ENCODE measurements at regions not wholly inside any gene's neighbourhood (a gene's known extent, or its start where the extent isn't known, plus 50 kb on each side); places are given as distances from the start of the nearest gene placed in this dataset.
A peak's percentile ranks its signal among the peaks of the same experiment; 100 is the strongest.

DNA sequence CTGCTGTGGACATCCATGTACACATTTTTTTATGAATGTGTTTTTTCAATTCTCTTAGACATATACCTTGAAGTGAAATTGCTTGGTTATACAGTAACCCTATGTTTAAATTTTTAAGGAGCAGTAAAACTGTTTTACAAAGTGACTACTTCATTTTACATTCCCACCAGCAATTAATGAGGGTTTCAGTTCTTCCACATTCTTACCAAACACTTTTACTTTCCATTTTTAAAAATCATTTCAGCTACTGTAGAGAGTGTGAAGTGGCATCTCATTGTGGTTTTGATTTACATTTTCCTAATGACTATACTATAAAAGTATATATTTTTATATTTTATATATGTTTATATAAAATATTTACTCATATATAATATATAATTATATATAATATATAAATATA is 1221.5 kb downstream of the PLA2G4A start:
- no peaks in the 10 kb centered on the region for H3K27me3 ChIP-seq (ENCODE audit: insufficient read depth, low read length, poor library complexity, severe bottlenecking)
- ChIA-PET CTCF (no interaction called here), POLR2A (no interaction called here)
- no peak for DNase-seq
- H3K4me3 Mint-ChIP-seq: no peak overlapping the region
- H3K27ac ChIP-seq (ENCODE audit: low read depth, low read length): no peak overlapping the region
- peaks cover 6 to 41% (median 8%) of the 10 kb centered on the region in 5 donors for H3K9me3 Mint-ChIP-seq
- no peak overlapping the region for H3K27ac Mint-ChIP-seq
- no peaks in the 10 kb centered on the region for H3K9me3 ChIP-seq (ENCODE audit: low read length)
- no peaks in the 10 kb centered on the region for H3K36me3 Mint-ChIP-seq
- H3K4me1 Mint-ChIP-seq: no peaks in the 10 kb centered on the region
- H3K4me3 ChIP-seq (ENCODE audit: low read length): no peak overlapping the region
- no peaks in the 10 kb centered on the region for H3K36me3 ChIP-seq (ENCODE audit: insufficient read depth, low read length)
- H3K27me3 Mint-ChIP-seq: peaks cover 0 to 2% of the 10 kb centered on the region in 2 donors
- H3K4me1 ChIP-seq (ENCODE audit: insufficient read depth, low read length): no peaks in the 10 kb centered on the region

DNA sequence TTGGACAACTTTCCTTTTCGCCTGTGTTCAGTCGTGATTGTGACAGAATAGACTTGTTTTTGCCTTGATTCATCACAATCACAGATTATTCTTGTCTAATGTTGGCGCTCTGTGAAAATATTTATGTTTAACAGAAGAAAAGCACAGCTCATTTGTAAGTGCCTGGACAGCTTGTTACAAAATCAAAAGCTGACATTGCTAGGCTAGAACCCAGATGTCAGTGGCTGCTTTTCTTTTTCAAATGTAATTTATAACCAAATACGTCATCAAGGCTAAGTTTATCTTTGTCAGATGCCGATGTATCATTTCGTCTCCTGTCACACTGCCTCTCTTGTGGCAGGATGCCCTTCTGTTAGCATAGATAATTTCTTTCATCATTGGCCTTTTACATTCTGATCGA is 1227.3 kb downstream of the PLA2G4A start:
- Histone ChIP-seq H3K36me3 (ENCODE audit: insufficient read depth, low read length) (no peaks in the 10 kb centered on the region), H3K27ac (ENCODE audit: low read depth, low read length) (no peak overlapping the region), H3K4me3 (ENCODE audit: low read length) (no peak overlapping the region), H3K27me3 (ENCODE audit: insufficient read depth, low read length, poor library complexity, severe bottlenecking) (no peaks in the 10 kb centered on the region), H3K9me3 (ENCODE audit: low read length) (no peaks in the 10 kb centered on the region), H3K4me1 (ENCODE audit: insufficient read depth, low read length) (no peaks in the 10 kb centered on the region)
- Mint-ChIP-seq H3K27me3 (no peaks in the 10 kb centered on the region), H3K9me3 (peaks cover 1 to 49% (median 9%) of the 10 kb centered on the region in 5 donors), H3K4me3 (no peak overlapping the region), H3K36me3 (no peaks in the 10 kb centered on the region), H3K4me1 (no peaks in the 10 kb centered on the region), H3K27ac (no peak overlapping the region)
- DNase-seq: no peak
- ChIA-PET POLR2A (no interaction called here), CTCF (no interaction called here)

DNA sequence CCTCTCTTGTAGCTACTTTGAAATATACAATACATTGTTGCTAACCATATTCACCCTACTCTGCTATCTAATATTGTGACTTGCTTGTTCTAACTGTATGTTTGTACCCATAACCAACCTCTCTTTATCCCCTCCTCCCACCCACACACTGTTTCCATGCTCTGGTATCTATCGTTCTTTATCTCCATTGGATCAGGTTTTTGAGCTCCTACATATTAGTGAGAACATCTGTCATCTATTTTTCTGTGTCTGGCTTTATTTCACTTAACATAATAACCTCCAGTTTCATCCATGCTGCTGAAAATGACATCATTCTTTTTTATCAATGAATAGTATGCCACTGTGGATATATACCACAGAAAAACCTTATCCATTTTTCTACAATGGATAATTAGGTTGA is 1230.1 kb downstream of the PLA2G4A start:
- no peaks in the 10 kb centered on the region for H3K4me1 Mint-ChIP-seq
- Histone ChIP-seq H3K4me3 (ENCODE audit: low read length) (no peak overlapping the region), H3K4me1 (ENCODE audit: insufficient read depth, low read length) (no peaks in the 10 kb centered on the region), H3K36me3 (ENCODE audit: insufficient read depth, low read length) (no peaks in the 10 kb centered on the region), H3K9me3 (ENCODE audit: low read length) (no peaks in the 10 kb centered on the region), H3K27ac (ENCODE audit: low read depth, low read length) (no peak overlapping the region), H3K27me3 (ENCODE audit: insufficient read depth, low read length, poor library complexity, severe bottlenecking) (no peaks in the 10 kb centered on the region)
- no peak for DNase-seq
- ChIA-PET CTCF (no interaction called here), POLR2A (no interaction called here)
- H3K27ac Mint-ChIP-seq: no peak overlapping the region
- H3K27me3 Mint-ChIP-seq: no peaks in the 10 kb centered on the region
- peaks cover 4 to 51% (median 12%) of the 10 kb centered on the region in 5 donors for H3K9me3 Mint-ChIP-seq
- H3K4me3 Mint-ChIP-seq: no peak overlapping the region
- no peaks in the 10 kb centered on the region for H3K36me3 Mint-ChIP-seq

DNA sequence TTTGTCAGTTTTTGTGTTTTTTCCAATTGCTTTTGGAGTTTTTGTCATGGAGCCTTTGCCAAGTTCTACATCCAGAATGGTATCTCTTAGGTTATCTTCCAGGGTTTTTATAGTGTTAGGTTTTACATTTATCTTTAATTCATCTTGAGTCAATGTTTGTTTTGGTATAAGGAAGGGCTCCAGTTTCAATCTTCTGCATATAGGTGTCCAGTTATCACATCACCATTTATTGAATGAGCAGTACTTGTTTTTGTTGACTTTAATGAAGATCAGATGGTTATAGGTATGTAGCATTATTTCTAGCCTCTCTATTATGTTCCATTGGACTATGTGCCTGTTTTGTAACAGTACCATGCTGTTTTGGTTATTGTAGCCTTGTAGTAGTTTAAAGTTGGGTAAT is 1233.1 kb downstream of the PLA2G4A start:
- CTCF ChIA-PET: no interaction called here
- Mint-ChIP-seq H3K36me3 (no peaks in the 10 kb centered on the region), H3K9me3 (peaks cover 10 to 40% (median 26%) of the 10 kb centered on the region in 5 donors), H3K4me1 (no peaks in the 10 kb centered on the region), H3K4me3 (no peak overlapping the region), H3K27ac (no peak overlapping the region), H3K27me3 (peaks cover 0 to 4% of the 10 kb centered on the region in 2 donors)
- no peaks in the 10 kb centered on the region for H3K4me1 ChIP-seq (ENCODE audit: insufficient read depth, low read length)
- no peaks in the 10 kb centered on the region for H3K27me3 ChIP-seq (ENCODE audit: insufficient read depth, low read length, poor library complexity, severe bottlenecking)
- POLR2A ChIA-PET: no interaction called here
- H3K4me3 ChIP-seq (ENCODE audit: low read length): no peak overlapping the region
- no peak overlapping the region for H3K27ac ChIP-seq (ENCODE audit: low read depth, low read length)
- DNase-seq: no peak
- no peaks in the 10 kb centered on the region for H3K9me3 ChIP-seq (ENCODE audit: low read length)
- H3K36me3 ChIP-seq (ENCODE audit: insufficient read depth, low read length): no peaks in the 10 kb centered on the region

GRCh38 chr1:188062456-188062855 is 1233.7 kb downstream of the PLA2G4A start:
- ChIA-PET POLR2A (no interaction called here), CTCF (no interaction called here)
- H3K27me3 ChIP-seq (ENCODE audit: insufficient read depth, low read length, poor library complexity, severe bottlenecking): no peaks in the 10 kb centered on the region
- Mint-ChIP-seq H3K4me1 (no peaks in the 10 kb centered on the region), H3K4me3 (no peak overlapping the region), H3K27ac (no peak overlapping the region), H3K27me3 (peaks cover 0 to 4% of the 10 kb centered on the region in 2 donors), H3K9me3 (peaks cover 10 to 35% (median 29%) of the 10 kb centered on the region in 5 donors), H3K36me3 (no peaks in the 10 kb centered on the region)
- no peak overlapping the region for H3K4me3 ChIP-seq (ENCODE audit: low read length)
- no peak overlapping the region for H3K27ac ChIP-seq (ENCODE audit: low read depth, low read length)
- no peaks in the 10 kb centered on the region for H3K4me1 ChIP-seq (ENCODE audit: insufficient read depth, low read length)
- H3K9me3 ChIP-seq (ENCODE audit: low read length): no peaks in the 10 kb centered on the region
- DNase-seq: no peak
- no peaks in the 10 kb centered on the region for H3K36me3 ChIP-seq (ENCODE audit: insufficient read depth, low read length)

- POLR2A ChIA-PET: no interaction called here
- Mint-ChIP-seq H3K4me1 (no peaks in the 10 kb centered on the region), H3K27me3 (peaks cover 0 to 4% of the 10 kb centered on the region in 2 donors), H3K27ac (no peak overlapping the region), H3K36me3 (no peaks in the 10 kb centered on the region), H3K9me3 (peaks cover 18 to 43% (median 34%) of the 10 kb centered on the region in 5 donors), H3K4me3 (no peak overlapping the region)
- Histone ChIP-seq H3K4me3 (ENCODE audit: low read length) (no peak overlapping the region), H3K27ac (ENCODE audit: low read depth, low read length) (no peak overlapping the region), H3K9me3 (ENCODE audit: low read length) (no peaks in the 10 kb centered on the region), H3K27me3 (ENCODE audit: insufficient read depth, low read length, poor library complexity, severe bottlenecking) (no peaks in the 10 kb centered on the region), H3K36me3 (ENCODE audit: insufficient read depth, low read length) (no peaks in the 10 kb centered on the region), H3K4me1 (ENCODE audit: insufficient read depth, low read length) (no peaks in the 10 kb centered on the region)
- CTCF ChIA-PET: no interaction called here
- no peak for DNase-seq
Measured at GRCh38 chr1:188065917-188066316, 1237.2 kb downstream of the PLA2G4A start.

DNA sequence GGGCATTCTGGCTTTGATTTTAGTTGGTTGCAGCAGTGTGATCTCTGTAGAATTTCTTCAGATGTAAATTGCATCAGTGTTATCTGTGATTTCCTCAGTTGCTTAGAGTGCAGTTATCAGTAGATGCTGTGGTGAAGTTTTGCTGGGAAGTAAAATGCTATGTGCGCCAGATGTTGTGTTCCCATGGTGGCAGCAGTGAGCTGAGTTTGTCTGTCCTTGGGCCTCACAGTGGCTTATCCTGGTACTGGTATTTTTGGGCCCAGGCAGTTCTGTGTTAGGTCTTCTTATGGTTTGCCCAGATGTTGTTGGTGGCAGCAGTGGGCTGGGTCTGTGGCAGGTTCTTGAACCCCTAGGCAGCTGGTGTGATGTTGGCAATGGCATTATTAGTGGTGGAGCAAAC is 1242.1 kb downstream of the PLA2G4A start:
- Mint-ChIP-seq H3K4me1 (no peaks in the 10 kb centered on the region), H3K4me3 (no peak overlapping the region), H3K27ac (no peak overlapping the region), H3K36me3 (no peaks in the 10 kb centered on the region), H3K27me3 (peaks cover 0 to 4% of the 10 kb centered on the region in 2 donors), H3K9me3 (peaks cover 15 to 36% (median 23%) of the 10 kb centered on the region in 5 donors)
- Histone ChIP-seq H3K27ac (ENCODE audit: low read depth, low read length) (no peak overlapping the region), H3K4me3 (ENCODE audit: low read length) (no peak overlapping the region), H3K27me3 (ENCODE audit: insufficient read depth, low read length, poor library complexity, severe bottlenecking) (no peaks in the 10 kb centered on the region), H3K9me3 (ENCODE audit: low read length) (no peaks in the 10 kb centered on the region), H3K36me3 (ENCODE audit: insufficient read depth, low read length) (no peaks in the 10 kb centered on the region), H3K4me1 (ENCODE audit: insufficient read depth, low read length) (no peaks in the 10 kb centered on the region)
- CTCF ChIA-PET: no interaction called here
- POLR2A ChIA-PET: no interaction called here
- no peak for DNase-seq

GRCh38 chr1:188089015-188089414 is 1260.3 kb downstream of the PLA2G4A start:
- POLR2A ChIA-PET: no interaction called here
- no peak overlapping the region for H3K4me3 ChIP-seq (ENCODE audit: low read length)
- H3K27ac ChIP-seq (ENCODE audit: low read depth, low read length): no peak overlapping the region
- CTCF ChIA-PET: no interaction called here
- H3K36me3 ChIP-seq (ENCODE audit: insufficient read depth, low read length): no peaks in the 10 kb centered on the region
- H3K27me3 ChIP-seq (ENCODE audit: insufficient read depth, low read length, poor library complexity, severe bottlenecking): no peaks in the 10 kb centered on the region
- peaks cover 9 to 37% (median 10%) of the 10 kb centered on the region in 5 donors for H3K9me3 Mint-ChIP-seq
- no peaks in the 10 kb centered on the region for H3K27me3 Mint-ChIP-seq
- DNase-seq: no peak
- peak overlapping the region in 1 of 8 donors; percentile 8 for H3K27ac Mint-ChIP-seq
- H3K4me3 Mint-ChIP-seq: no peak overlapping the region
- H3K4me1 Mint-ChIP-seq: no peaks in the 10 kb centered on the region
- H3K4me1 ChIP-seq (ENCODE audit: insufficient read depth, low read length): no peaks in the 10 kb centered on the region
- H3K36me3 Mint-ChIP-seq: no peaks in the 10 kb centered on the region
- H3K9me3 ChIP-seq (ENCODE audit: low read length): no peaks in the 10 kb centered on the region

- no peak overlapping the region for H3K27ac Mint-ChIP-seq
- Histone ChIP-seq H3K4me3 (ENCODE audit: low read length) (no peak overlapping the region), H3K36me3 (ENCODE audit: insufficient read depth, low read length) (no peaks in the 10 kb centered on the region), H3K27ac (ENCODE audit: low read depth, low read length) (no peak overlapping the region), H3K27me3 (ENCODE audit: insufficient read depth, low read length, poor library complexity, severe bottlenecking) (no peaks in the 10 kb centered on the region), H3K9me3 (ENCODE audit: low read length) (no peaks in the 10 kb centered on the region), H3K4me1 (ENCODE audit: insufficient read depth, low read length) (no peaks in the 10 kb centered on the region)
- no peaks in the 10 kb centered on the region for H3K27me3 Mint-ChIP-seq
- ChIA-PET POLR2A (no interaction called here), CTCF (no interaction called here)
- H3K4me3 Mint-ChIP-seq: no peak overlapping the region
- no peak for DNase-seq
- no peaks in the 10 kb centered on the region for H3K4me1 Mint-ChIP-seq
- peaks cover 9 to 36% (median 10%) of the 10 kb centered on the region in 5 donors for H3K9me3 Mint-ChIP-seq
- H3K36me3 Mint-ChIP-seq: no peaks in the 10 kb centered on the region
Measured at GRCh38 chr1:188089461-188089860, 1260.7 kb downstream of the PLA2G4A start.
